CD8-positive, alpha-beta memory T cell (primary cell): ENCODE measurements at regions not wholly inside any gene's neighbourhood (a gene's known extent, or its start where the extent isn't known, plus 50 kb on each side); places are given as distances from the start of the nearest gene placed in this dataset.

ENCODE experiments used
- CTCF ChIA-PET: fragments of 350-600 bp; sonication (Branson Sonifier 250); formaldehyde crosslinking; loops from one replicate; lab custom pipeline; 2021; ENCODE audit warnings: antibody characterized with exemption; lab: Charles Lee
- POLR2A ChIA-PET: fragments of 350-600 bp; sonication (Branson Sonifier 250); formaldehyde crosslinking; loops from one replicate; lab custom pipeline; 2021; ENCODE audit warnings: antibody characterized with exemption; lab: Charles Lee
- DNase-seq, 5 donors: peaks; one replicate each; pipeline versions ENCODE4 v3.0.0 to v3.0.0-alpha.2; 2020 to 2022; ENCODE audit warnings: mixed read lengths in 1 of 5
- H3K27ac ChIP-seq: one replicate; pipeline ENCODE4 v1.7.0; 2013; ENCODE audit warnings: low read depth, mild to moderate bottlenecking, low read length, moderate library complexity
- H3K27me3 ChIP-seq: 2 replicates; pipeline ENCODE4 v1.7.0; 2013; ENCODE audit warnings: low read length, mild to moderate bottlenecking; ENCODE audit not compliant: insufficient read depth, poor library complexity, severe bottlenecking
- H3K36me3 ChIP-seq: 2 replicates; pipeline ENCODE4 v1.7.0; 2013; ENCODE audit warnings: mild to moderate bottlenecking, low read length, moderate library complexity; ENCODE audit not compliant: insufficient read depth
- H3K4me1 ChIP-seq: 2 replicates; pipeline ENCODE4 v1.7.0; 2013; ENCODE audit warnings: mild to moderate bottlenecking, low read length, moderate library complexity; ENCODE audit not compliant: insufficient read depth
- H3K4me3 ChIP-seq: 2 replicates; pipeline ENCODE4 v1.7.0; 2013; ENCODE audit warnings: mild to moderate bottlenecking, low read length
- H3K9me3 ChIP-seq: 2 replicates; pipeline ENCODE4 v1.7.0; 2013; ENCODE audit warnings: mild to moderate bottlenecking, low read length
- H3K27ac Mint-ChIP-seq, 8 donors: one replicate each; pipeline ENCODE4 v1.8.0; 2020 to 2021; ENCODE audit warnings: mixed read lengths in 8 of 8, mild to moderate bottlenecking in 6 of 8, inconsistent platforms in 3 of 8, moderate library complexity in 3 of 8
- H3K27me3 Mint-ChIP-seq, 2 donors: one replicate each; pipeline ENCODE4 v1.8.0; 2020 to 2021; ENCODE audit warnings: mixed read lengths in 2 of 2, mild to moderate bottlenecking in 1 of 2, moderate library complexity in 1 of 2
- H3K36me3 Mint-ChIP-seq, 3 donors: one replicate each; pipeline ENCODE4 v1.8.0; 2020 to 2021; ENCODE audit warnings: mixed read lengths in 3 of 3, inconsistent platforms in 1 of 3, mild to moderate bottlenecking in 1 of 3
- H3K4me1 Mint-ChIP-seq, 3 donors: one replicate each; pipeline ENCODE4 v1.8.0; 2020 to 2021; ENCODE audit warnings: mixed read lengths in 3 of 3, inconsistent platforms in 1 of 3, mild to moderate bottlenecking in 1 of 3
- H3K4me3 Mint-ChIP-seq, 7 donors: one replicate each; pipeline ENCODE4 v1.8.0; 2020 to 2021; ENCODE audit warnings: mixed read lengths in 7 of 7, mild to moderate bottlenecking in 6 of 7, moderate library complexity in 4 of 7, inconsistent platforms in 2 of 7
- H3K9me3 Mint-ChIP-seq, 5 donors: one replicate each; pipeline ENCODE4 v1.8.0; 2020 to 2022; ENCODE audit warnings: mixed read lengths in 5 of 5, mild to moderate bottlenecking in 3 of 5, moderate library complexity in 2 of 5, inconsistent platforms in 1 of 5

GRCh38 chr5:85681871-85682270 lies 935.9 kb upstream of the COX7C start:
- no peak overlapping the region for H3K27ac Mint-ChIP-seq
- no peaks in the 10 kb centered on the region for H3K9me3 ChIP-seq
- no peak overlapping the region for H3K4me3 ChIP-seq
- no peaks in the 10 kb centered on the region for H3K4me1 ChIP-seq
- H3K4me3 Mint-ChIP-seq = no peak overlapping the region
- H3K27me3 Mint-ChIP-seq = no peaks in the 10 kb centered on the region
- DNase-seq = no peak
- CTCF ChIA-PET = no interaction called here
- POLR2A ChIA-PET = no interaction called here
- no peak overlapping the region for H3K27ac ChIP-seq
- no peaks in the 10 kb centered on the region for H3K27me3 ChIP-seq
- H3K4me1 Mint-ChIP-seq = no peaks in the 10 kb centered on the region
- no peaks in the 10 kb centered on the region for H3K36me3 ChIP-seq
- peaks cover 0 to 16% (median 0%) of the 10 kb centered on the region in 5 donors for H3K9me3 Mint-ChIP-seq
- H3K36me3 Mint-ChIP-seq = no peaks in the 10 kb centered on the region

GRCh38 chr5:85684351-85684750 lies 933.4 kb upstream of the COX7C start:
- Mint-ChIP-seq H3K4me1 (no peaks in the 10 kb centered on the region), H3K9me3 (peaks cover 0 to 19% (median 0%) of the 10 kb centered on the region in 5 donors), H3K27me3 (no peaks in the 10 kb centered on the region), H3K27ac (no peak overlapping the region), H3K4me3 (no peak overlapping the region), H3K36me3 (no peaks in the 10 kb centered on the region)
- Histone ChIP-seq H3K4me3 (no peak overlapping the region), H3K9me3 (no peaks in the 10 kb centered on the region), H3K27me3 (no peaks in the 10 kb centered on the region), H3K4me1 (no peaks in the 10 kb centered on the region), H3K27ac (no peak overlapping the region), H3K36me3 (no peaks in the 10 kb centered on the region)
- CTCF ChIA-PET = no interaction called here
- POLR2A ChIA-PET = no interaction called here
- DNase-seq = no peak

DNA sequence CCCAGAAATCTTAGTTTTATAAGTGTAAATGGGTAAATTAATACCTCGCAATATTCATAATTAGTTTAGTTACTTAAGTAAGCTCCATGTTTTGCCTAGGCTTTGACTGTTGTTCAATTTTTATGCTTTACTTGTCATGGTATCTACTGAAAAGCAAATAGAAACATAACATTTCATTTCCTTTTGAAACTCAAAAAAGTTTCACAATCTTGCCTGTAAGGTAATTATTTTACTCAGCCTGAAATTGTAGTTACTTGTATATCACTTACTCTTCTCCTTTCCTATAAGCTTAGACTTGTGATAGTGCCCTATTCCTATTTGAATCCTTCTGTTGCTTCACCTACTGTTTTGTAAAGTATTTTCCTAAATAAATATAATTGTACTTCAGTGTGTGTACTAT lies 914.4 kb upstream of the COX7C start:
- Mint-ChIP-seq H3K9me3 (peaks cover 0 to 8% (median 1%) of the 10 kb centered on the region in 5 donors), H3K27me3 (no peaks in the 10 kb centered on the region), H3K36me3 (no peaks in the 10 kb centered on the region), H3K4me3 (no peak overlapping the region), H3K27ac (no peak overlapping the region), H3K4me1 (no peaks in the 10 kb centered on the region)
- DNase-seq = no peak
- Histone ChIP-seq H3K27ac (no peak overlapping the region), H3K9me3 (no peaks in the 10 kb centered on the region), H3K4me3 (no peak overlapping the region), H3K27me3 (no peaks in the 10 kb centered on the region), H3K36me3 (no peaks in the 10 kb centered on the region), H3K4me1 (no peaks in the 10 kb centered on the region)
- POLR2A ChIA-PET = no interaction called here
- CTCF ChIA-PET = no interaction called here

DNA sequence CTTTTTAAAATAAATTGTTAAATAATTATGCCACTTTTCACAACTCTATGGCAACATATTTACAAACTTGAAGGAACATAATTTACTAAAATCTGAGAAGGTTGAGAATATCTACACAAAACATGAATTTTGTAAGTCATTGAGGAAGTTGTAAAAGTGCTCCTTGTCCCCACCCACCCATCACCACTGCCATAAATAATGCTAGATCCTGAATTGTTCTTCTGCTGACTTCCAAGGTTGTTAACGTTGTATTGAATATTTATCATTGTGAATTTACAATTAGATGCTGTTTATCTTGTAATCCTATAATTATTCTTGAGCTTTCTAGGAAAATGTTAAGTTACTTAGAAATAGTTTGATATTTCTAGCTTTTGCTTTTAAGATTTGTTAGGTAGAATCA lies 908.0 kb upstream of the COX7C start:
- Mint-ChIP-seq H3K27me3 (no peaks in the 10 kb centered on the region), H3K27ac (no peak overlapping the region), H3K9me3 (peaks cover 0 to 13% (median 0%) of the 10 kb centered on the region in 5 donors), H3K36me3 (no peaks in the 10 kb centered on the region), H3K4me1 (no peaks in the 10 kb centered on the region), H3K4me3 (no peak overlapping the region)
- no peaks in the 10 kb centered on the region for H3K4me1 ChIP-seq
- DNase-seq = no peak
- H3K27me3 ChIP-seq = no peaks in the 10 kb centered on the region
- ChIA-PET CTCF (no interaction called here), POLR2A (no interaction called here)
- H3K4me3 ChIP-seq = no peak overlapping the region
- no peaks in the 10 kb centered on the region for H3K9me3 ChIP-seq
- H3K36me3 ChIP-seq = no peaks in the 10 kb centered on the region
- H3K27ac ChIP-seq = no peak overlapping the region

GRCh38 chr5:85716344-85717202 lies 901.2 kb upstream of the COX7C start:
- POLR2A ChIA-PET = no interaction called here
- H3K4me1 Mint-ChIP-seq = no peaks in the 10 kb centered on the region

DNA sequence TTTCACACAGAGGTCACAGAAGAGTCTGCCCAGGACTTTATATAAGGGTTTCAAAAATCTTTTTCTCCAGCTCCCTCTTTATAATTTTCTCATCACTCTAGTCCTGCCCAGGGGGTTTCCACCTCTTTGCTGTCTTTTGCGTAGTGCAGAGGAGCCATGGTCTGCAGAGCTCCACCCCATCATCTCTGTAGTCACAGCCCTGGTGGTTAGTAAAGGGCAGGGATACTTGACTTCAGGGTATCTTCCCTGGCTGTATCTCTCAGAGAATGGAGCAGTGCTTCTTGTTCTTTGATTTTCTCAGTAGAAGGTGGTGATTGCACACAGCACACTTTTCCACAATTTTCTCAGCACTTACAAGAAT lies 900.6 kb upstream of the COX7C start:
- CTCF ChIA-PET = no interaction called here
- no peak for DNase-seq
- Mint-ChIP-seq H3K4me3 (no peak overlapping the region), H3K36me3 (no peaks in the 10 kb centered on the region), H3K9me3 (peaks cover 0 to 17% (median 2%) of the 10 kb centered on the region in 5 donors), H3K27ac (no peak overlapping the region), H3K4me1 (no peaks in the 10 kb centered on the region), H3K27me3 (no peaks in the 10 kb centered on the region)
- Histone ChIP-seq H3K27me3 (no peaks in the 10 kb centered on the region), H3K27ac (no peak overlapping the region), H3K4me3 (no peak overlapping the region), H3K36me3 (no peaks in the 10 kb centered on the region), H3K4me1 (no peaks in the 10 kb centered on the region), H3K9me3 (peaks cover 3% of the 10 kb centered on the region)
- POLR2A ChIA-PET = no interaction called here

More at GRCh38 chr5:85716344-85717202, 901.2 kb upstream of the COX7C start:
- DNase-seq = no peak
- peaks cover 0 to 13% (median 0%) of the 10 kb centered on the region in 5 donors for H3K9me3 Mint-ChIP-seq
- Histone ChIP-seq H3K27ac (no peak overlapping the region), H3K9me3 (peaks cover 3% of the 10 kb centered on the region), H3K4me3 (no peak overlapping the region), H3K27me3 (no peaks in the 10 kb centered on the region), H3K4me1 (no peaks in the 10 kb centered on the region), H3K36me3 (no peaks in the 10 kb centered on the region)
- no peak overlapping the region for H3K4me3 Mint-ChIP-seq
- CTCF ChIA-PET = no interaction called here
- no peak overlapping the region for H3K27ac Mint-ChIP-seq
- no peaks in the 10 kb centered on the region for H3K27me3 Mint-ChIP-seq
- H3K36me3 Mint-ChIP-seq = no peaks in the 10 kb centered on the region

DNA sequence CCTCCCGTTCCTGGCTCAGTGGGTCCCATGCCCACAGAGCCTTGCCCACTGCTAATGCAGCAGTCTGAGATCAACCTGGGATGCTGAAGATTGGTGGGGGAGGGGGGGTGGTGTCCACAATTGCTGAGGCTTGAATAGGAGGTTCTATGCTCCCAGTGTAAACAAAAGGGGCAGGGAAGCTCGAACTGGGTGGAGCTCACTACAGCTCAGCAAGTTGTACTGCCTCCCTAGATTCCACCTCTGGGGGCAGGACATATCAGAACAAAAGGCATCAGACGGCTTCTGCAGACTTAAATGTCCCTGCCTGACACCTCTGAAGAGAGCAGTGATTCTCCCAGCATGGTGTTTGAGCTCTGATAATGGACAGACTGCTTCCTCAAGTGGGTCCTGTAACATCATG lies 885.6 kb upstream of the COX7C start:
- Mint-ChIP-seq H3K27me3 (no peaks in the 10 kb centered on the region), H3K4me3 (no peak overlapping the region), H3K4me1 (no peaks in the 10 kb centered on the region), H3K9me3 (peaks cover 3 to 17% (median 11%) of the 10 kb centered on the region in 5 donors), H3K27ac (no peak overlapping the region), H3K36me3 (no peaks in the 10 kb centered on the region)
- CTCF ChIA-PET = no interaction called here
- no peaks in the 10 kb centered on the region for H3K36me3 ChIP-seq
- H3K4me1 ChIP-seq = no peaks in the 10 kb centered on the region
- DNase-seq = no peak
- H3K27me3 ChIP-seq = no peaks in the 10 kb centered on the region
- H3K9me3 ChIP-seq = no peaks in the 10 kb centered on the region
- H3K4me3 ChIP-seq = no peak overlapping the region
- POLR2A ChIA-PET = interaction anchor here (0.6 kb wide), 1 partner anchor 266 kb away, joined by 14 read pairs; no protein-coding TSS in a partner anchor
- no peak overlapping the region for H3K27ac ChIP-seq

GRCh38 chr5:85741972-85742371 lies 875.8 kb upstream of the COX7C start:
- Histone ChIP-seq H3K4me3 (no peak overlapping the region), H3K9me3 (no peaks in the 10 kb centered on the region), H3K27me3 (no peaks in the 10 kb centered on the region), H3K36me3 (no peaks in the 10 kb centered on the region), H3K4me1 (no peaks in the 10 kb centered on the region), H3K27ac (no peak overlapping the region)
- H3K36me3 Mint-ChIP-seq = no peaks in the 10 kb centered on the region
- ChIA-PET POLR2A (no interaction called here), CTCF (no interaction called here)
- H3K4me3 Mint-ChIP-seq = no peak overlapping the region
- H3K9me3 Mint-ChIP-seq = peaks cover 0 to 13% (median 4%) of the 10 kb centered on the region in 5 donors
- no peak overlapping the region for H3K27ac Mint-ChIP-seq
- no peaks in the 10 kb centered on the region for H3K4me1 Mint-ChIP-seq
- no peaks in the 10 kb centered on the region for H3K27me3 Mint-ChIP-seq
- DNase-seq = no peak
